ENCODE measurements at regions not wholly inside any gene's neighbourhood (a gene's known extent, or its start where the extent isn't known, plus 50 kb on each side); places are given as distances from the start of the nearest gene placed in this dataset.

DNA sequence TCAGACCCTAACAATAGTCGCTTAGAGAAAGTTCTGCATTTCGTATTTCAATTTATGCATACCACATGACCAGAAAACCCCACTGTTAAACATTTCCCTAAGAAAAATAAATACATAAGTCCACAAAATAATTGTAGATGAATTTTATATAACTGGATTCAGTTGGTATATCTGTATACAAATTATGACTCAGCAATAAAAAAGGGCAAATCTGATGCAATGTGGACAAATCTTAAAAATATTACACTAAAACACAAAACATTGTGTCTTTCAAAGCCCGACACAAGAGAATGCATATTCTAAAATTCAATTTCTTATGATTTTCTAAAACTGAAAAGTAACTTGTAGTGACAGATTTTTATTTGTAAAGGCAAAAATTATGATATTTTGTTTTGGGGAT is 1005.0 kb downstream of the EFNB2 start:
- Histone ChIP-seq H3K4me3 (no peak overlapping the region), H3K27me3 (no peaks in the 10 kb centered on the region), H3K9me3 (no peaks in the 10 kb centered on the region), H3K27ac (no peak overlapping the region), H3K36me3 (replicated peaks in 1 of 2; ENCODE audit: insufficient read depth in 1 of 2, low read depth in 2 of 2) (no peaks in the 10 kb centered on the region), H3K4me1 (no peaks in the 10 kb centered on the region)
- ATAC-seq (no peak), DNase-seq (no peak)
- WGBS, 2 donors, result 75 to 78% methylated on average over 3 of the region's 3 CpGs
- intact Hi-C loops (cut with DNase I), result no loop called here
- no peak for TF ChIP-seq POLR2A (IDR thresholded peaks at IDR 0.05)
- TF ChIP-seq, protein P1, sequence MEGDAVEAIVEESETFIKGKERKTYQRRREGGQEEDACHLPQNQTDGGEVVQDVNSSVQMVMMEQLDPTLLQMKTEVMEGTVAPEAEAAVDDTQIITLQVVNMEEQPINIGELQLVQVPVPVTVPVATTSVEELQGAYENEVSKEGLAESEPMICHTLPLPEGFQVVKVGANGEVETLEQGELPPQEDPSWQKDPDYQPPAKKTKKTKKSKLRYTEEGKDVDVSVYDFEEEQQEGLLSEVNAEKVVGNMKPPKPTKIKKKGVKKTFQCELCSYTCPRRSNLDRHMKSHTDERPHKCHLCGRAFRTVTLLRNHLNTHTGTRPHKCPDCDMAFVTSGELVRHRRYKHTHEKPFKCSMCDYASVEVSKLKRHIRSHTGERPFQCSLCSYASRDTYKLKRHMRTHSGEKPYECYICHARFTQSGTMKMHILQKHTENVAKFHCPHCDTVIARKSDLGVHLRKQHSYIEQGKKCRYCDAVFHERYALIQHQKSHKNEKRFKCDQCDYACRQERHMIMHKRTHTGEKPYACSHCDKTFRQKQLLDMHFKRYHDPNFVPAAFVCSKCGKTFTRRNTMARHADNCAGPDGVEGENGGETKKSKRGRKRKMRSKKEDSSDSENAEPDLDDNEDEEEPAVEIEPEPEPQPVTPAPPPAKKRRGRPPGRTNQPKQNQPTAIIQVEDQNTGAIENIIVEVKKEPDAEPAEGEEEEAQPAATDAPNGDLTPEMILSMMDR (IDR thresholded peaks at IDR 0.05), result no peak

GRCh38 chr13:105527127-105527526 is 1008.3 kb downstream of the EFNB2 start:
- Histone ChIP-seq H3K4me3 (no peak overlapping the region), H3K4me1 (no peaks in the 10 kb centered on the region), H3K27me3 (no peaks in the 10 kb centered on the region), H3K27ac (no peak overlapping the region), H3K36me3 (replicated peaks in 1 of 2; ENCODE audit: insufficient read depth in 1 of 2, low read depth in 2 of 2) (no peaks in the 10 kb centered on the region), H3K9me3 (no peaks in the 10 kb centered on the region)
- no peak for DNase-seq
- intact Hi-C loops (cut with DNase I), result no loop called here
- ATAC-seq, result no peak
- WGBS, 2 donors, result 55 to 58% methylated on average over 5 of the region's 5 CpGs
- TF ChIP-seq POLR2A (IDR thresholded peaks at IDR 0.05), result no peak
- TF ChIP-seq, protein P1 (IDR thresholded peaks at IDR 0.05), result no peak

- Histone ChIP-seq H3K36me3 (replicated peaks in 1 of 2; ENCODE audit: insufficient read depth in 1 of 2, low read depth in 2 of 2) (no peaks in the 10 kb centered on the region), H3K27ac (no peak overlapping the region), H3K27me3 (no peaks in the 10 kb centered on the region), H3K9me3 (no peaks in the 10 kb centered on the region), H3K4me1 (no peaks in the 10 kb centered on the region), H3K4me3 (no peak overlapping the region)
- DNase-seq (no peak), ATAC-seq (no peak)
- intact Hi-C loops (cut with DNase I), result no loop called here
- TF ChIP-seq, protein P1 (IDR thresholded peaks at IDR 0.05), result no peak
- WGBS, 2 donors, result 0 to 43% methylated on average over 1 of the region's 1 CpG
Observed at GRCh38 chr13:105519771-105520170, 1015.7 kb downstream of the EFNB2 start.

DNA sequence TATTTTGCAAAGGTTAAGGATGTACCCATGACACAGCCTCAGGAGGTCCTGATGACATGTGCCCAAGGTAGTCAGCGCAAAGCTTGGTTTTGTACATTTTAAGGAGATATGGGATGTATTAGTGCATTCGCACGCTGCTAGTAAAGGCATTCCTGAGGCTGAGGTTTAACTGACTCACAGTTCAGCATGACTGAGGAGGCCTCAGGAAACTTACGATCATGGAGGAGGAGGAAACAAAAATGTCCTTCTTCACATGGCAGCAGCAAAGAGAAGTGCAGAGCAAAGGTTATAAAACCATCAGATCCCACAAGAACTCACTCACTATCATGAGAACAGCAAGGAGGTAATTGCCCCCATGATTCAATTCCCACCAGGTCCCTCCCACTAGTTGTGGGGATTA is 1017.4 kb downstream of the EFNB2 start:
- H3K9me3 ChIP-seq, result no peaks in the 10 kb centered on the region
- WGBS, 2 donors, result 95 to 97% methylated on average over 4 of the region's 4 CpGs
- H3K27me3 ChIP-seq, result no peaks in the 10 kb centered on the region
- intact Hi-C loops (cut with DNase I), result no loop called here
- H3K4me3 ChIP-seq, result no peak overlapping the region
- TF ChIP-seq, protein P1 (IDR thresholded peaks at IDR 0.05), result no peak
- no peak for TF ChIP-seq POLR2A (IDR thresholded peaks at IDR 0.05)
- no peaks in the 10 kb centered on the region for H3K4me1 ChIP-seq
- H3K36me3 ChIP-seq (replicated peaks in 1 of 2; ENCODE audit: insufficient read depth in 1 of 2, low read depth in 2 of 2), result no peaks in the 10 kb centered on the region
- no peak for ATAC-seq
- DNase-seq, result no peak
- H3K27ac ChIP-seq, result no peak overlapping the region

DNA sequence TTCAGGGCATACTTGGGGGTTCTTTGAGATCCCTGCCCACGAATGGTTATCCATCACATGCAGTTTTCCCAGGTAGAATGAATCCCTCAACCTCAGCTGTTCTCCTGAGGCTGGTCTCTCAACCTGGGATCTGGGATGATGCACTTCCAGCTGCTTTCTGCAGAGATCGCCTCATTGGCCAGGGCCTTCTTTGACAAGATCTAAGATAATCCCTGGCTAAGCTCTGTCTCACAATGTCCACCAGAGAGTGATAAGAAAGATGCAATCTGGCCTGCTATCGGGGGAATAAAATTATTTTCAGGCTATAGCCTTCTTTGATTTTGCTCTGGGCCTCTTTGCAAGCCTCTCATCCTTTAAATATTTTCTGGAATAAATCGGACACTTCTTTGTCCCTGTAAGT is 1021.1 kb downstream of the EFNB2 start:
- H3K27ac ChIP-seq, result no peak overlapping the region
- intact Hi-C loops (cut with DNase I), result no loop called here
- DNase-seq (no peak), ATAC-seq (no peak)
- no peaks in the 10 kb centered on the region for H3K27me3 ChIP-seq
- TF ChIP-seq POLR2A (IDR thresholded peaks at IDR 0.05), result no peak
- TF ChIP-seq, protein P1 (IDR thresholded peaks at IDR 0.05), result no peak
- H3K4me1 ChIP-seq, result no peaks in the 10 kb centered on the region
- 69 to 76% methylated on average over 4 of the region's 4 CpGs for WGBS, 2 donors
- H3K4me3 ChIP-seq, result no peak overlapping the region
- no peaks in the 10 kb centered on the region for H3K36me3 ChIP-seq (replicated peaks in 1 of 2; ENCODE audit: insufficient read depth in 1 of 2, low read depth in 2 of 2)
- no peaks in the 10 kb centered on the region for H3K9me3 ChIP-seq
